ENCODE measurements at regions not wholly inside any gene's neighbourhood (a gene's known extent, or its start where the extent isn't known, plus 50 kb on each side); places are given as distances from the start of the nearest gene placed in this dataset.

DNA sequence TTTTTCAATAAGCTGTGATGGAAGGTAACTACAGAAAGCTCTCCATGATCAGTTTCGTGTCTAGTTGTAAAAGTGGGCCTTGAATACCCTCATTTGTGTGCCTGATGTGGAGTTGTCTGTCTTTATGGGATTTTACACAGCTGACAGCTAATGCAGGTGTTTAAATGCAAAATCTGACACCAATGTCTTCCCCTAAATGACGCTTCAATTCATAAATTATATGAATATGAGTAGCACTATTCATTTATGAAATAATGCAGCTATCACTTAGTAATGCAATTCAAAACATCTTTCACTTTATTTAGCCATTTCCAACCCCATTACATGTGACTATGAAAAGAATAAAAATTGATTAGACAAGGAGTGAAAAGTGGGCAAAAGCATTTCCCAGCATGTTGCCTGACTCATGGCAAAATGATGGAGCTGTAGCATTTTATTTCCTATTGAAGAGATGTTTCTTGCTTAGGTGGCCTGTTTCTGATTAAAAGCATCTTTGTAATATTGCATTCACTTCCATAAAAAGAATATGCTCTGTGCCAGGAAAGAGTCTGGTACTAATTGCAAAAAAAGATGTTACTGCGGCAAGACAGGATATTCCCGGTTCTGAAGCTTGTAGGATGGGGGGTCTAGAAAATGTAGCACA is 116.7 kb upstream of the HAPLN1 start (continued):
- TF ChIP-seq, protein P1, sequence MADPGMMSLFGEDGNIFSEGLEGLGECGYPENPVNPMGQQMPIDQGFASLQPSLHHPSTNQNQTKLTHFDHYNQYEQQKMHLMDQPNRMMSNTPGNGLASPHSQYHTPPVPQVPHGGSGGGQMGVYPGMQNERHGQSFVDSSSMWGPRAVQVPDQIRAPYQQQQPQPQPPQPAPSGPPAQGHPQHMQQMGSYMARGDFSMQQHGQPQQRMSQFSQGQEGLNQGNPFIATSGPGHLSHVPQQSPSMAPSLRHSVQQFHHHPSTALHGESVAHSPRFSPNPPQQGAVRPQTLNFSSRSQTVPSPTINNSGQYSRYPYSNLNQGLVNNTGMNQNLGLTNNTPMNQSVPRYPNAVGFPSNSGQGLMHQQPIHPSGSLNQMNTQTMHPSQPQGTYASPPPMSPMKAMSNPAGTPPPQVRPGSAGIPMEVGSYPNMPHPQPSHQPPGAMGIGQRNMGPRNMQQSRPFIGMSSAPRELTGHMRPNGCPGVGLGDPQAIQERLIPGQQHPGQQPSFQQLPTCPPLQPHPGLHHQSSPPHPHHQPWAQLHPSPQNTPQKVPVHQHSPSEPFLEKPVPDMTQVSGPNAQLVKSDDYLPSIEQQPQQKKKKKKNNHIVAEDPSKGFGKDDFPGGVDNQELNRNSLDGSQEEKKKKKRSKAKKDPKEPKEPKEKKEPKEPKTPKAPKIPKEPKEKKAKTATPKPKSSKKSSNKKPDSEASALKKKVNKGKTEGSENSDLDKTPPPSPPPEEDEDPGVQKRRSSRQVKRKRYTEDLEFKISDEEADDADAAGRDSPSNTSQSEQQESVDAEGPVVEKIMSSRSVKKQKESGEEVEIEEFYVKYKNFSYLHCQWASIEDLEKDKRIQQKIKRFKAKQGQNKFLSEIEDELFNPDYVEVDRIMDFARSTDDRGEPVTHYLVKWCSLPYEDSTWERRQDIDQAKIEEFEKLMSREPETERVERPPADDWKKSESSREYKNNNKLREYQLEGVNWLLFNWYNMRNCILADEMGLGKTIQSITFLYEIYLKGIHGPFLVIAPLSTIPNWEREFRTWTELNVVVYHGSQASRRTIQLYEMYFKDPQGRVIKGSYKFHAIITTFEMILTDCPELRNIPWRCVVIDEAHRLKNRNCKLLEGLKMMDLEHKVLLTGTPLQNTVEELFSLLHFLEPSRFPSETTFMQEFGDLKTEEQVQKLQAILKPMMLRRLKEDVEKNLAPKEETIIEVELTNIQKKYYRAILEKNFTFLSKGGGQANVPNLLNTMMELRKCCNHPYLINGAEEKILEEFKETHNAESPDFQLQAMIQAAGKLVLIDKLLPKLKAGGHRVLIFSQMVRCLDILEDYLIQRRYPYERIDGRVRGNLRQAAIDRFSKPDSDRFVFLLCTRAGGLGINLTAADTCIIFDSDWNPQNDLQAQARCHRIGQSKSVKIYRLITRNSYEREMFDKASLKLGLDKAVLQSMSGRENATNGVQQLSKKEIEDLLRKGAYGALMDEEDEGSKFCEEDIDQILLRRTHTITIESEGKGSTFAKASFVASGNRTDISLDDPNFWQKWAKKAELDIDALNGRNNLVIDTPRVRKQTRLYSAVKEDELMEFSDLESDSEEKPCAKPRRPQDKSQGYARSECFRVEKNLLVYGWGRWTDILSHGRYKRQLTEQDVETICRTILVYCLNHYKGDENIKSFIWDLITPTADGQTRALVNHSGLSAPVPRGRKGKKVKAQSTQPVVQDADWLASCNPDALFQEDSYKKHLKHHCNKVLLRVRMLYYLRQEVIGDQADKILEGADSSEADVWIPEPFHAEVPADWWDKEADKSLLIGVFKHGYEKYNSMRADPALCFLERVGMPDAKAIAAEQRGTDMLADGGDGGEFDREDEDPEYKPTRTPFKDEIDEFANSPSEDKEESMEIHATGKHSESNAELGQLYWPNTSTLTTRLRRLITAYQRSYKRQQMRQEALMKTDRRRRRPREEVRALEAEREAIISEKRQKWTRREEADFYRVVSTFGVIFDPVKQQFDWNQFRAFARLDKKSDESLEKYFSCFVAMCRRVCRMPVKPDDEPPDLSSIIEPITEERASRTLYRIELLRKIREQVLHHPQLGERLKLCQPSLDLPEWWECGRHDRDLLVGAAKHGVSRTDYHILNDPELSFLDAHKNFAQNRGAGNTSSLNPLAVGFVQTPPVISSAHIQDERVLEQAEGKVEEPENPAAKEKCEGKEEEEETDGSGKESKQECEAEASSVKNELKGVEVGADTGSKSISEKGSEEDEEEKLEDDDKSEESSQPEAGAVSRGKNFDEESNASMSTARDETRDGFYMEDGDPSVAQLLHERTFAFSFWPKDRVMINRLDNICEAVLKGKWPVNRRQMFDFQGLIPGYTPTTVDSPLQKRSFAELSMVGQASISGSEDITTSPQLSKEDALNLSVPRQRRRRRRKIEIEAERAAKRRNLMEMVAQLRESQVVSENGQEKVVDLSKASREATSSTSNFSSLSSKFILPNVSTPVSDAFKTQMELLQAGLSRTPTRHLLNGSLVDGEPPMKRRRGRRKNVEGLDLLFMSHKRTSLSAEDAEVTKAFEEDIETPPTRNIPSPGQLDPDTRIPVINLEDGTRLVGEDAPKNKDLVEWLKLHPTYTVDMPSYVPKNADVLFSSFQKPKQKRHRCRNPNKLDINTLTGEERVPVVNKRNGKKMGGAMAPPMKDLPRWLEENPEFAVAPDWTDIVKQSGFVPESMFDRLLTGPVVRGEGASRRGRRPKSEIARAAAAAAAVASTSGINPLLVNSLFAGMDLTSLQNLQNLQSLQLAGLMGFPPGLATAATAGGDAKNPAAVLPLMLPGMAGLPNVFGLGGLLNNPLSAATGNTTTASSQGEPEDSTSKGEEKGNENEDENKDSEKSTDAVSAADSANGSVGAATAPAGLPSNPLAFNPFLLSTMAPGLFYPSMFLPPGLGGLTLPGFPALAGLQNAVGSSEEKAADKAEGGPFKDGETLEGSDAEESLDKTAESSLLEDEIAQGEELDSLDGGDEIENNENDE (IDR thresholded peaks at IDR 0.05; ENCODE audit: insufficient replicate concordance, low read length): no peak
- no peak for TF ChIP-seq SIX5 (IDR thresholded peaks at IDR 0.05; ENCODE audit: low read depth, low read length)
- no peak for TF ChIP-seq GABPA (IDR thresholded peaks at IDR 0.05; ENCODE audit: borderline replicate concordance, insufficient read depth, low read length)
- TF ChIP-seq CBX8 (IDR thresholded peaks at IDR 0.05; ENCODE audit: borderline replicate concordance, low read depth, low read length): no peak
- TF ChIP-seq, protein P2, sequence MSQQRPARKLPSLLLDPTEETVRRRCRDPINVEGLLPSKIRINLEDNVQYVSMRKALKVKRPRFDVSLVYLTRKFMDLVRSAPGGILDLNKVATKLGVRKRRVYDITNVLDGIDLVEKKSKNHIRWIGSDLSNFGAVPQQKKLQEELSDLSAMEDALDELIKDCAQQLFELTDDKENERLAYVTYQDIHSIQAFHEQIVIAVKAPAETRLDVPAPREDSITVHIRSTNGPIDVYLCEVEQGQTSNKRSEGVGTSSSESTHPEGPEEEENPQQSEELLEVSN (IDR thresholded peaks at IDR 0.05): no peak
- TF ChIP-seq SAP30 (IDR thresholded peaks at IDR 0.05; ENCODE audit: insufficient read depth, insufficient replicate concordance, low read length): no peak
- no peak for TF ChIP-seq TBP (IDR thresholded peaks at IDR 0.05; ENCODE audit: low read depth, low read length)
- TF ChIP-seq BACH1 (IDR thresholded peaks at IDR 0.05; ENCODE audit: low read length): no peak
- no peak for TF ChIP-seq NANOG (IDR thresholded peaks at IDR 0.05; ENCODE audit: insufficient read depth, low read depth, low read length, poor library complexity, severe bottlenecking)
